Vagina (tissue), 2 donors: ENCODE measurements at regions not wholly inside any gene's neighbourhood (a gene's known extent, or its start where the extent isn't known, plus 50 kb on each side); places are given as distances from the start of the nearest gene placed in this dataset.

ENCODE experiments used
- POLR2A ChIP-seq, 2 donors: fragments of 450-650 bp; IDR thresholded peaks; one replicate each; pipeline ENCODE4 v1.6.1; 2017; ENCODE audit warnings: antibody characterized with exemption in 2 of 2, mild to moderate bottlenecking in 2 of 2, moderate library complexity in 2 of 2
- TF ChIP-seq, protein P1 (sequence below), 3 experiments: fragments of 450-650 bp in 2 of 3; fragments of 200-600 bp in 1 of 3; sonication (generic) in 1 of 3; IDR thresholded peaks; one replicate each; pipeline ENCODE4 v1.5.1; 2017 to 2019; ENCODE audit warnings: antibody characterized with exemption in 3 of 3, mild to moderate bottlenecking in 2 of 3, moderate library complexity in 2 of 3

GRCh38 chr19:31095100-31095804 lies 254.0 kb downstream of the TSHZ3 start:
- TF ChIP-seq, protein P1, sequence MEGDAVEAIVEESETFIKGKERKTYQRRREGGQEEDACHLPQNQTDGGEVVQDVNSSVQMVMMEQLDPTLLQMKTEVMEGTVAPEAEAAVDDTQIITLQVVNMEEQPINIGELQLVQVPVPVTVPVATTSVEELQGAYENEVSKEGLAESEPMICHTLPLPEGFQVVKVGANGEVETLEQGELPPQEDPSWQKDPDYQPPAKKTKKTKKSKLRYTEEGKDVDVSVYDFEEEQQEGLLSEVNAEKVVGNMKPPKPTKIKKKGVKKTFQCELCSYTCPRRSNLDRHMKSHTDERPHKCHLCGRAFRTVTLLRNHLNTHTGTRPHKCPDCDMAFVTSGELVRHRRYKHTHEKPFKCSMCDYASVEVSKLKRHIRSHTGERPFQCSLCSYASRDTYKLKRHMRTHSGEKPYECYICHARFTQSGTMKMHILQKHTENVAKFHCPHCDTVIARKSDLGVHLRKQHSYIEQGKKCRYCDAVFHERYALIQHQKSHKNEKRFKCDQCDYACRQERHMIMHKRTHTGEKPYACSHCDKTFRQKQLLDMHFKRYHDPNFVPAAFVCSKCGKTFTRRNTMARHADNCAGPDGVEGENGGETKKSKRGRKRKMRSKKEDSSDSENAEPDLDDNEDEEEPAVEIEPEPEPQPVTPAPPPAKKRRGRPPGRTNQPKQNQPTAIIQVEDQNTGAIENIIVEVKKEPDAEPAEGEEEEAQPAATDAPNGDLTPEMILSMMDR (IDR thresholded peaks at IDR 0.05), result no peak
- TF ChIP-seq POLR2A (IDR thresholded peaks at IDR 0.05), result no peak
